Esophagus squamous epithelium (tissue), 5 donors: ENCODE measurements at regions not wholly inside any gene's neighbourhood (a gene's known extent, or its start where the extent isn't known, plus 50 kb on each side); places are given as distances from the start of the nearest gene placed in this dataset.

Source experiments
- DNase-seq: peaks from one replicate; lab custom pipeline; 2025; lab: John Stamatoyannopoulos, UW
- H3K27ac ChIP-seq, 4 donors: fragments of 200-600 bp; sonication (generic); one replicate each; pipeline ENCODE4 v1.5.1; 2016 to 2019; ENCODE audit warnings: mild to moderate bottlenecking in 1 of 4
- H3K27me3 ChIP-seq, 4 donors: fragments of 200-600 bp; sonication (generic); 1 replicate in 3 of 4; 2 replicates in 1 of 4; pipeline versions ENCODE4 v1.5.1 to v1.6.0; 2017 to 2021; ENCODE audit warnings: antibody characterized with exemption in 1 of 4
- H3K36me3 ChIP-seq, 3 donors: fragments of 200-600 bp; sonication (generic); one replicate each; pipeline ENCODE4 v1.5.1; 2016 to 2019
- H3K4me1 ChIP-seq, 3 donors: fragments of 200-600 bp; sonication (generic); one replicate each; pipeline ENCODE4 v1.5.1; 2017 to 2019
- H3K4me3 ChIP-seq, 4 donors: fragments of 200-600 bp; sonication (generic); 1 replicate in 3 of 4; 2 replicates in 1 of 4; pipeline ENCODE4 v1.5.1; 2016 to 2019; ENCODE audit warnings: mild to moderate bottlenecking in 2 of 4, moderate library complexity in 1 of 4
- H3K9me3 ChIP-seq, 3 donors: fragments of 200-600 bp; sonication (generic); one replicate each; pipeline ENCODE4 v1.5.1; 2016 to 2019
- CTCF ChIP-seq, 6 experiments: fragments of 450-650 bp in 4 of 6; fragments of 200-600 bp in 2 of 6; sonication (generic) in 2 of 6; IDR thresholded peaks; one replicate each; pipeline ENCODE4 v1.5.1; 2016 to 2019; ENCODE audit warnings: antibody characterized with exemption in 6 of 6, mild to moderate bottlenecking in 4 of 6, moderate library complexity in 4 of 6
- POLR2A ChIP-seq, 4 donors: fragments of 450-650 bp; IDR thresholded peaks; one replicate each; pipeline ENCODE4 v1.6.1; 2017; ENCODE audit warnings: antibody characterized with exemption in 4 of 4, mild to moderate bottlenecking in 4 of 4, moderate library complexity in 3 of 4
- WGBS, 2 donors: methylation state at CpG; one replicate each; pipeline ENCODE4 v1.1.5; 2018; 5-methylcytosine and 5-hydroxymethylcytosine counted together
- intact Hi-C: fragments of 100-400 bp; cut with DNase I; formaldehyde crosslinking; loops from one replicate; pipeline ENCODE4 v1.15.0; 2022
- donor health status: DM: yes; HTN: yes; CAD: no.

- 72 to 79% methylated on average over 5 of the region's 5 CpGs for WGBS, 2 donors
- TF ChIP-seq POLR2A (IDR thresholded peaks at IDR 0.05), result no peak
- no peak for TF ChIP-seq CTCF (IDR thresholded peaks at IDR 0.05)
- H3K4me3 ChIP-seq, result no peak overlapping the region
- intact Hi-C loops, result no loop called here
- H3K36me3 ChIP-seq, result no peaks in the 10 kb centered on the region
- H3K27me3 ChIP-seq, result no peaks in the 10 kb centered on the region
- H3K27ac ChIP-seq, result no peak overlapping the region
- H3K4me1 ChIP-seq, result no peaks in the 10 kb centered on the region
- no peak for DNase-seq
- no peaks in the 10 kb centered on the region for H3K9me3 ChIP-seq
These were observed 740.3 kb downstream of the OTOL1 start for GRCh38 chr3:162236949-162237348.

- DNase-seq, result no peak
- Histone ChIP-seq H3K27me3 (no peaks in the 10 kb centered on the region), H3K36me3 (no peaks in the 10 kb centered on the region), H3K9me3 (no peaks in the 10 kb centered on the region), H3K4me1 (no peaks in the 10 kb centered on the region), H3K27ac (no peak overlapping the region), H3K4me3 (no peak overlapping the region)
- WGBS, 2 donors, result 54 to 71% methylated on average over 1 of the region's 1 CpG
- TF ChIP-seq CTCF (IDR thresholded peaks at IDR 0.05), result no peak
- TF ChIP-seq POLR2A (IDR thresholded peaks at IDR 0.05), result no peak
- intact Hi-C loops, result no loop called here
These were observed 754.2 kb downstream of the OTOL1 start for GRCh38 chr3:162250782-162251181.

GRCh38 chr3:162262129-162262528 is 765.5 kb downstream of the OTOL1 start:
- intact Hi-C loops, result no loop called here
- 15 to 39% methylated on average over 1 of the region's 1 CpG for WGBS, 2 donors
- no peak for DNase-seq
- Histone ChIP-seq H3K27me3 (no peaks in the 10 kb centered on the region), H3K4me1 (no peaks in the 10 kb centered on the region), H3K9me3 (no peaks in the 10 kb centered on the region), H3K36me3 (no peaks in the 10 kb centered on the region), H3K4me3 (no peak overlapping the region), H3K27ac (no peak overlapping the region)
- TF ChIP-seq POLR2A (IDR thresholded peaks at IDR 0.05) (no peak), CTCF (IDR thresholded peaks at IDR 0.05) (no peak)

- TF ChIP-seq CTCF (IDR thresholded peaks at IDR 0.05) (no peak), POLR2A (IDR thresholded peaks at IDR 0.05) (no peak)
- Histone ChIP-seq H3K27me3 (no peaks in the 10 kb centered on the region), H3K36me3 (no peaks in the 10 kb centered on the region), H3K4me3 (no peak overlapping the region), H3K27ac (no peak overlapping the region), H3K9me3 (no peaks in the 10 kb centered on the region), H3K4me1 (no peaks in the 10 kb centered on the region)
- intact Hi-C loops, result no loop called here
- 62 to 64% methylated on average over 2 of the region's 2 CpGs for WGBS, 2 donors
- DNase-seq, result no peak
These were observed 767.0 kb downstream of the OTOL1 start for GRCh38 chr3:162263596-162263995.

GRCh38 chr3:162269636-162270458 is 773.2 kb downstream of the OTOL1 start:
- H3K27ac ChIP-seq, result no peak overlapping the region
- no peak overlapping the region for H3K4me3 ChIP-seq
- H3K27me3 ChIP-seq, result no peaks in the 10 kb centered on the region
- H3K4me1 ChIP-seq, result no peaks in the 10 kb centered on the region
- H3K36me3 ChIP-seq, result no peaks in the 10 kb centered on the region
- intact Hi-C loops, result no loop called here
- TF ChIP-seq CTCF (IDR thresholded peaks at IDR 0.05) (no peak), POLR2A (IDR thresholded peaks at IDR 0.05) (no peak)
- H3K9me3 ChIP-seq, result no peaks in the 10 kb centered on the region
- 69 to 73% methylated on average over 9 of the region's 9 CpGs for whole genome bisulfite sequencing, 2 donors
- DNase-seq, result no peak
